ENCODE measurements at regions not wholly inside any gene's neighbourhood (a gene's known extent, or its start where the extent isn't known, plus 50 kb on each side); places are given as distances from the start of the nearest gene placed in this dataset.

DNA sequence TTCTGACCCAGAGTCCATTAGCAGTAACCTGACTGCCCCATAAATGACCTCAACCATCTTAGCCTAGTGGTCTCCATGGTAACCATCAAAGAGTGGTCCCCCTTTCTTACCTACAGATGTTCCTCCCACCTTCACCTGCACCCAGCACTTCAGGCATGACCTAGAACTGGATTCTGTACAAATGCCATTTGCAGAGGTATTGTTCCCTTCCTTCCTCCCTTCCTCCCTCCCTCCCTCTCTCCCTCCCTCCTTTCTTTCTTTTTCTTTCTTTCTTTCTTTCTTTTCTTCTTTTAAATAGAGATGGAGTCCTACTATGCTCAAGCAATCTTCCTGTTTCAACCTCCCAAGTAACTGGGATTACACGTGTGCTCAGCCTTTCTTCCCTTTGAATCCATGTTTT, 114.6 kb upstream of the SLC1A4 start:
- Histone ChIP-seq H3K4me1 (peaks cover 0 to 22% (median 15%) of the 10 kb centered on the region in 12 donors), H3K36me3 (no peaks in the 10 kb centered on the region), H3K27me3 (no peaks in the 10 kb centered on the region), H3K27ac (no peak overlapping the region), H3K9me3 (no peaks in the 10 kb centered on the region), H3K4me3 (no peak overlapping the region)
- no peak for ATAC-seq
- intact Hi-C loops (cut with DNase I), result loop anchor here in 5 of 10 donors (5.0 to 10.0 kb wide), 5 partner anchors 287 to 820 kb away; partner anchors contain the start of gene AFTPH (in 2 of the 5)
- 87 to 92% (median 90%) methylated on average over 1 of the region's 1 CpG for WGBS, 4 donors
- DNase-seq, result no peak
- TF ChIP-seq, protein P1, sequence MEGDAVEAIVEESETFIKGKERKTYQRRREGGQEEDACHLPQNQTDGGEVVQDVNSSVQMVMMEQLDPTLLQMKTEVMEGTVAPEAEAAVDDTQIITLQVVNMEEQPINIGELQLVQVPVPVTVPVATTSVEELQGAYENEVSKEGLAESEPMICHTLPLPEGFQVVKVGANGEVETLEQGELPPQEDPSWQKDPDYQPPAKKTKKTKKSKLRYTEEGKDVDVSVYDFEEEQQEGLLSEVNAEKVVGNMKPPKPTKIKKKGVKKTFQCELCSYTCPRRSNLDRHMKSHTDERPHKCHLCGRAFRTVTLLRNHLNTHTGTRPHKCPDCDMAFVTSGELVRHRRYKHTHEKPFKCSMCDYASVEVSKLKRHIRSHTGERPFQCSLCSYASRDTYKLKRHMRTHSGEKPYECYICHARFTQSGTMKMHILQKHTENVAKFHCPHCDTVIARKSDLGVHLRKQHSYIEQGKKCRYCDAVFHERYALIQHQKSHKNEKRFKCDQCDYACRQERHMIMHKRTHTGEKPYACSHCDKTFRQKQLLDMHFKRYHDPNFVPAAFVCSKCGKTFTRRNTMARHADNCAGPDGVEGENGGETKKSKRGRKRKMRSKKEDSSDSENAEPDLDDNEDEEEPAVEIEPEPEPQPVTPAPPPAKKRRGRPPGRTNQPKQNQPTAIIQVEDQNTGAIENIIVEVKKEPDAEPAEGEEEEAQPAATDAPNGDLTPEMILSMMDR (IDR thresholded peaks at IDR 0.05), result no peak
- no peak for TF ChIP-seq POLR2A (IDR thresholded peaks at IDR 0.05)

DNA sequence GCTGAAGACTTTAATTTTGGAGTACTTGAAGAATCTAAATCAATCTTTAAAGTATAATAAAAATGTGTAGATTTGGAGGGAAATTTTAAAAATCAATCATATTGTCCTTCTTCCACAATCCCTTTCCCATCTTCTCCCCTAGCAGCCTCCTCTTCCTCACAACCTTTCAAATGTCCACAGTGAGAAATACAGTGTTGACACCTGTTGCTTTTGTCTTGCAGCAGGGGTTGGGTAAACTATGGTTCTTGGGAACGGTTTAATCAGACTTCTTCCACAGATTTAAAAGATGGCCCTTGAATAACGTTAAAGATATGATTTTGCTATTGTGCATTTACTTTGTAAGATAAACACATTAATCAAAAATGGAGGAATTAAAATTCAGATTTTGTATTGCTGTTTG, 113.8 kb upstream of the SLC1A4 start:
- intact Hi-C loops (cut with DNase I), result loop anchor here in 5 of 10 donors (5.0 to 10.0 kb wide), 3 partner anchors 541 to 821 kb away; no protein-coding TSS in a partner anchor
- no peak for ATAC-seq

DNA sequence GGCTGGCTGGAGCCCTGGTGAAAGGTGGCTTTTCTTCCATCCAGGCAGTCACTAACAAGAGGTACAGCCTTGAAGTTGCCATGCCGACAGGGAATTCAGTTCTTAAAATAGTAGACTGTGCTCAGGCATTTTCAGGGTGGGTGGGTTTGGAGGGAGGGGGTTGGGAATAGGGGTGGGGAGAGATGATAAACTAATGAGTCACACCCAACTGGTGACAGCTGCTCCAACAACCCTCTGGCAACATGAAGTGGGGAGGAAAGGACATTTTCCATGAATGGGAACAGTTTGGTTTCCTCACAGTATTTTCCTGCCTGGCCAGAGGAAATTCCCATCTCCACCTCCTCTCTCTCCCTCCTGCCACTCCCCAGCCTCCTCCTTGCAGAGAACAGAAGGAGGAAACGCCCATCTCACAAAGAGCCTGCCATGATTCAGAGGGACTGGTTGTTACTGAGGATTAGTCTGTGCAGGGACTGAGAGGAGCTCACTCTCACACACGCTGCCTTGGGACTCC, 113.0 kb upstream of the SLC1A4 start:
- H3K9me3 ChIP-seq, result no peaks in the 10 kb centered on the region
- no peaks in the 10 kb centered on the region for H3K36me3 ChIP-seq
- DNase-seq (peak in 3 of 5 donors; percentile 38 to 69 (median 44)), ATAC-seq (peak; percentile 65 to 91 (median 88))
- H3K4me3 ChIP-seq, result no peak overlapping the region
- TF ChIP-seq POLR2A (IDR thresholded peaks at IDR 0.05), result peak in 1 of 2 donors; percentile 28
- TF ChIP-seq, protein P1 (IDR thresholded peaks at IDR 0.05), result no peak
- H3K27me3 ChIP-seq, result no peaks in the 10 kb centered on the region
- peak overlapping the region in 5 of 12 donors; percentile 23 to 69 (median 42) for H3K27ac ChIP-seq
- WGBS, 4 donors, result 20 to 29% (median 23%) methylated on average over 3 of the region's 3 CpGs
- intact Hi-C loops (cut with DNase I), result loop anchor here in 5 of 10 donors (5.0 to 10.0 kb wide), 3 partner anchors 541 to 821 kb away; no protein-coding TSS in a partner anchor
- peaks cover 0 to 22% (median 15%) of the 10 kb centered on the region in 12 donors for H3K4me1 ChIP-seq

More for the DNA sequence above, 113.8 kb upstream of the SLC1A4 start:
- 59 to 76% (median 67%) methylated on average over 2 of the region's 2 CpGs for WGBS, 4 donors
- Histone ChIP-seq H3K4me3 (no peak overlapping the region), H3K9me3 (no peaks in the 10 kb centered on the region), H3K27me3 (no peaks in the 10 kb centered on the region), H3K4me1 (peaks cover 0 to 22% (median 15%) of the 10 kb centered on the region in 12 donors), H3K27ac (peak overlapping the region in 1 of 12 donors; percentile 37), H3K36me3 (no peaks in the 10 kb centered on the region)
- TF ChIP-seq, protein P1 (IDR thresholded peaks at IDR 0.05), result no peak
- no peak for TF ChIP-seq POLR2A (IDR thresholded peaks at IDR 0.05)
- DNase-seq, result no peak

DNA sequence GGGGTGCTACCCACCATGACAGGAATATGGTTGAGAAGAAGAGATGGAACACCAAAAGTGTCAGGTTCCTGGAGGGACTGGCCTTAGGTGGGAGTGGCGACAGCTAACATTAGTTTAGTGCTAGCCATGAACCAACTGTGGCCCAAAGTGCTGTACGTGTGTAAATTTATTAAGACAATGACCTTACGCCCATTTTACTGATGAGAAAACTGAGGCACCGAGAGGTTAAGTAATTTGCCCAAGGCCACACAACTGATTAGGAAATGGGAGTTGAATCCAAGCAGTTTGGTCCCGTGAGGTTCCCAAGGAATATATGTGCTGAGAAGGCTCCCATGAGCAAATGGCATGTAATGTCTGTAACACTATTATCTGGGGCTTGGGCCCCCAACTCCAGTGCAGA, 109.5 kb upstream of the SLC1A4 start:
- Histone ChIP-seq H3K9me3 (no peaks in the 10 kb centered on the region), H3K27me3 (no peaks in the 10 kb centered on the region), H3K36me3 (no peaks in the 10 kb centered on the region), H3K4me1 (peaks cover 0 to 17% (median 12%) of the 10 kb centered on the region in 12 donors), H3K4me3 (no peak overlapping the region), H3K27ac (no peak overlapping the region)
- WGBS, 4 donors, result 86 to 95% (median 88%) methylated on average over 5 of the region's 5 CpGs
- intact Hi-C loops (cut with DNase I), result loop anchor here in 5 of 10 donors (5.0 to 10.0 kb wide), 3 partner anchors 545 to 825 kb away; no protein-coding TSS in a partner anchor
- DNase-seq, result no peak
- no peak for TF ChIP-seq POLR2A (IDR thresholded peaks at IDR 0.05)
- TF ChIP-seq, protein P1 (IDR thresholded peaks at IDR 0.05), result no peak
- no peak for ATAC-seq
